ENCODE measurements at regions not wholly inside any gene's neighbourhood (a gene's known extent, or its start where the extent isn't known, plus 50 kb on each side); places are given as distances from the start of the nearest gene placed in this dataset.

- DNase-seq (ENCODE audit: low spot score): no peak
Measured at GRCh38 chr3:64954995-64955636, 267.3 kb upstream of the ADAMTS9 start.

GRCh38 chr3:64945171-64945729, 257.4 kb upstream of the ADAMTS9 start:
- no peak for DNase-seq (ENCODE audit: low spot score)

GRCh38 chr3:64943866-64944265, 256.1 kb upstream of the ADAMTS9 start:
- DNase-seq (ENCODE audit: low spot score): no peak

GRCh38 chr3:64940596-64941348, 253.0 kb upstream of the ADAMTS9 start:
- no peak for DNase-seq (ENCODE audit: low spot score)

GRCh38 chr3:64939747-64940450, 252.1 kb upstream of the ADAMTS9 start:
- DNase-seq (ENCODE audit: low spot score): no peak

- DNase-seq (ENCODE audit: low spot score): no peak
Measured at GRCh38 chr3:64939309-64939708, 251.5 kb upstream of the ADAMTS9 start.

GRCh38 chr3:64936556-64936955, 248.8 kb upstream of the ADAMTS9 start:
- DNase-seq (ENCODE audit: low spot score): no peak

- no peak for DNase-seq (ENCODE audit: low spot score)
Measured at GRCh38 chr3:64935971-64936370, 248.2 kb upstream of the ADAMTS9 start.

- DNase-seq (ENCODE audit: low spot score): no peak
Measured at GRCh38 chr3:64932666-64933342, 245.0 kb upstream of the ADAMTS9 start.

GRCh38 chr3:64932016-64932518, 244.3 kb upstream of the ADAMTS9 start:
- DNase-seq (ENCODE audit: low spot score): no peak

- no peak for DNase-seq (ENCODE audit: low spot score)
Measured at GRCh38 chr3:64930891-64931290, 243.1 kb upstream of the ADAMTS9 start.

GRCh38 chr3:64928683-64929082, 240.9 kb upstream of the ADAMTS9 start:
- no peak for DNase-seq (ENCODE audit: low spot score)

GRCh38 chr3:64927689-64928088, 239.9 kb upstream of the ADAMTS9 start:
- DNase-seq (ENCODE audit: low spot score): no peak

- no peak for DNase-seq (ENCODE audit: low spot score)
Measured at GRCh38 chr3:64925575-64925974, 237.8 kb upstream of the ADAMTS9 start.

- DNase-seq (ENCODE audit: low spot score): no peak
Measured at GRCh38 chr3:64924961-64925360, 237.2 kb upstream of the ADAMTS9 start.

GRCh38 chr3:64922213-64922612, 234.4 kb upstream of the ADAMTS9 start:
- no peak for DNase-seq (ENCODE audit: low spot score)

GRCh38 chr3:64921281-64922065, 233.7 kb upstream of the ADAMTS9 start:
- no peak for DNase-seq (ENCODE audit: low spot score)

GRCh38 chr3:64919934-64920333, 232.1 kb upstream of the ADAMTS9 start:
- no peak for DNase-seq (ENCODE audit: low spot score)

GRCh38 chr3:64918989-64919388, 231.2 kb upstream of the ADAMTS9 start:
- no peak for DNase-seq (ENCODE audit: low spot score)

GRCh38 chr3:64917914-64918453, 230.2 kb upstream of the ADAMTS9 start:
- DNase-seq (ENCODE audit: low spot score): no peak

GRCh38 chr3:64916937-64917336, 229.1 kb upstream of the ADAMTS9 start:
- DNase-seq (ENCODE audit: low spot score): no peak

Measured in HT-29 (cell line).